ENCODE measurements at regions not wholly inside any gene's neighbourhood (a gene's known extent, or its start where the extent isn't known, plus 50 kb on each side); places are given as distances from the start of the nearest gene placed in this dataset.

DNA sequence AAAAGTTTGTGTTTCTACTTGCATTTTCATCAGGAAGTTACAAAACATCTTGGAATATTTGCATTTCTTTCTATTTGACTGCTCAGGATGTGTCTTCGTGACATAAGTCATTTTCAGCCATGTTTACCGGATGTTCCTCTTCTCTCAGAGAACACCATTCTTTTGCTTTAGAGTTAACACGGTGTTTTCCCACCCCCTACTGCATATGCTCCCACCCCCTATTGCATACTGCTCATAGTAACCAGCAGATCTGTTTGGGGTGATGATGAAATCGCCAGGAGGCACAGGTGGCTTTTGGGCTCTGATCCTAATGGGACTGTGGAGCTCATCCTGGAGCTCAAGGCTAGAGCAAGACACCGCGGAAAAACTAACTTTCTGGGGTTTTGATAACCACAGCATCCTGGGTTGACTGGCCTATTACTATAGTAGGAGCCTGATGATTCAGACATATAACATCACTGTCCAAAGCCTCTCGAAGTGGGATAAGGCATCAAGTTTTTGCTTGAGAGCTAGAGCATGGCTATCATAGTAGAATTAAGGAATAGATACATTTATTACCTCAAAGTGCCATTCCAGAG lies 65.1 kb upstream of the BET1 start:
- TF ChIP-seq TAF1 (IDR thresholded peaks at IDR 0.05; ENCODE audit: low read depth, low read length) = no peak
- no peak for TF ChIP-seq SPI1 (IDR thresholded peaks at IDR 0.05; ENCODE audit: low read depth, low read length)
- TF ChIP-seq POLR2A (IDR thresholded peaks at IDR 0.05; ENCODE audit: low read depth, low read length) = no peak
- no peak for TF ChIP-seq POLR2AphosphoS5 (IDR thresholded peaks at IDR 0.05; ENCODE audit: low read depth, low read length)

Measured in GM12891 (cell line).